ENCODE measurements at regions not wholly inside any gene's neighbourhood (a gene's known extent, or its start where the extent isn't known, plus 50 kb on each side); places are given as distances from the start of the nearest gene placed in this dataset.

- H3K36me3 ChIP-seq (ENCODE audit: insufficient read depth, low read length): no peaks in the 10 kb centered on the region
- H3K79me2 ChIP-seq (ENCODE audit: insufficient read depth, low read length): no peaks in the 10 kb centered on the region
- no peaks in the 10 kb centered on the region for H3K4me1 ChIP-seq (ENCODE audit: insufficient read depth, low read length, poor library complexity, severe bottlenecking)
- H4K20me1 ChIP-seq (ENCODE audit: insufficient read depth, low read length, poor library complexity, severe bottlenecking): no peaks in the 10 kb centered on the region
- H3F3A ChIP-seq (ENCODE audit: low read depth): no peaks in the 10 kb centered on the region
- H3K27me3 ChIP-seq (ENCODE audit: insufficient read depth, low read length, poor library complexity, severe bottlenecking): no peaks in the 10 kb centered on the region
- H3K9me3 ChIP-seq (ENCODE audit: insufficient read depth, low read depth, low read length): no peaks in the 10 kb centered on the region; the same call in 1 of the 2 replicates
- H2AFZ ChIP-seq (ENCODE audit: low read length): no peak overlapping the region
- H3K4me3 ChIP-seq (ENCODE audit: low read length, poor library complexity, severe bottlenecking): no peak overlapping the region
- no peak overlapping the region for H3K4me2 ChIP-seq (ENCODE audit: low read depth, low read length, poor library complexity, severe bottlenecking)
- H3K9me2 ChIP-seq (replicated peaks; ENCODE audit: low read depth, low read length): no peaks in the 10 kb centered on the region; the same call in 1 of the 2 replicates
- TF ChIP-seq CTCF (conservative IDR thresholded peaks at IDR 0.05; ENCODE audit: low read length): no peak
- TF ChIP-seq EZH2phosphoT487 (IDR thresholded peaks at IDR 0.05; ENCODE audit: borderline replicate concordance): no peak
- H3K9ac ChIP-seq (ENCODE audit: low read depth, low read length, poor library complexity, severe bottlenecking): no peak overlapping the region
Observed at GRCh38 chr3:87873136-87873535, 185.7 kb downstream of the CGGBP1 start.

- no peak overlapping the region for H3K4me3 ChIP-seq (ENCODE audit: low read length, poor library complexity, severe bottlenecking)
- H4K20me1 ChIP-seq (ENCODE audit: insufficient read depth, low read length, poor library complexity, severe bottlenecking): no peaks in the 10 kb centered on the region
- no peak overlapping the region for H2AFZ ChIP-seq (ENCODE audit: low read length)
- H3K9me3 ChIP-seq (ENCODE audit: insufficient read depth, low read depth, low read length): no peaks in the 10 kb centered on the region
- TF ChIP-seq CTCF (conservative IDR thresholded peaks at IDR 0.05; ENCODE audit: low read length) (no peak), EZH2phosphoT487 (IDR thresholded peaks at IDR 0.05; ENCODE audit: borderline replicate concordance) (no peak)
- no peak overlapping the region for H3K4me2 ChIP-seq (ENCODE audit: low read depth, low read length, poor library complexity, severe bottlenecking)
- H3K27me3 ChIP-seq (ENCODE audit: insufficient read depth, low read length, poor library complexity, severe bottlenecking): no peaks in the 10 kb centered on the region
- H3K36me3 ChIP-seq (ENCODE audit: insufficient read depth, low read length): no peaks in the 10 kb centered on the region
- H3K9ac ChIP-seq (ENCODE audit: low read depth, low read length, poor library complexity, severe bottlenecking): no peak overlapping the region
- no peaks in the 10 kb centered on the region for H3K4me1 ChIP-seq (ENCODE audit: insufficient read depth, low read length, poor library complexity, severe bottlenecking)
- H3K79me2 ChIP-seq (ENCODE audit: insufficient read depth, low read length): no peaks in the 10 kb centered on the region
- no peaks in the 10 kb centered on the region for H3F3A ChIP-seq (ENCODE audit: low read depth)
- no peaks in the 10 kb centered on the region for H3K9me2 ChIP-seq (replicated peaks; ENCODE audit: low read depth, low read length)
Observed at GRCh38 chr3:87867001-87867400, 191.8 kb downstream of the CGGBP1 start.

- Histone ChIP-seq H3K79me2 (ENCODE audit: insufficient read depth, low read length) (no peaks in the 10 kb centered on the region), H3K9ac (ENCODE audit: low read depth, low read length, poor library complexity, severe bottlenecking) (no peak overlapping the region), H3F3A (ENCODE audit: low read depth) (no peaks in the 10 kb centered on the region), H3K4me3 (ENCODE audit: low read length, poor library complexity, severe bottlenecking) (no peak overlapping the region), H3K9me3 (ENCODE audit: insufficient read depth, low read depth, low read length) (no peaks in the 10 kb centered on the region), H3K36me3 (ENCODE audit: insufficient read depth, low read length) (no peaks in the 10 kb centered on the region), H4K20me1 (ENCODE audit: insufficient read depth, low read length, poor library complexity, severe bottlenecking) (no peaks in the 10 kb centered on the region), H3K4me1 (ENCODE audit: insufficient read depth, low read length, poor library complexity, severe bottlenecking) (no peaks in the 10 kb centered on the region), H3K4me2 (ENCODE audit: low read depth, low read length, poor library complexity, severe bottlenecking) (no peak overlapping the region), H3K27me3 (ENCODE audit: insufficient read depth, low read length, poor library complexity, severe bottlenecking) (no peaks in the 10 kb centered on the region), H2AFZ (ENCODE audit: low read length) (no peak overlapping the region), H3K9me2 (replicated peaks; ENCODE audit: low read depth, low read length) (no peaks in the 10 kb centered on the region)
- TF ChIP-seq EZH2phosphoT487 (IDR thresholded peaks at IDR 0.05; ENCODE audit: borderline replicate concordance): no peak
- no peak for TF ChIP-seq CTCF (conservative IDR thresholded peaks at IDR 0.05; ENCODE audit: low read length)
Observed at GRCh38 chr3:87856126-87856525, 202.7 kb downstream of the CGGBP1 start.
